Suprapubic skin (tissue), 4 donors: ENCODE measurements at regions not wholly inside any gene's neighbourhood (a gene's known extent, or its start where the extent isn't known, plus 50 kb on each side); places are given as distances from the start of the nearest gene placed in this dataset.
"Not testable (repeated sequence)": the region's sequence is repeated elsewhere in the genome, so short reads cannot be mapped to it uniquely, and the experiment has no call there.

ENCODE experiments used
- DNase-seq, 2 donors: peaks; one replicate each; pipeline ENCODE4 v3.0.0-alpha.2; 2019; ENCODE audit warnings: low spot score in 2 of 2
- H3K27ac ChIP-seq: fragments of 200-600 bp; sonication (generic); one replicate; pipeline ENCODE4 v1.5.1; 2019
- H3K27me3 ChIP-seq: fragments of 200-600 bp; sonication (generic); one replicate; pipeline ENCODE4 v1.5.1; 2019
- H3K36me3 ChIP-seq: fragments of 200-600 bp; sonication (generic); one replicate; pipeline ENCODE4 v1.5.1; 2019
- H3K4me1 ChIP-seq: fragments of 200-600 bp; sonication (generic); one replicate; pipeline ENCODE4 v1.5.1; 2019
- H3K4me3 ChIP-seq: fragments of 200-600 bp; sonication (generic); one replicate; pipeline ENCODE4 v1.5.1; 2019; ENCODE audit warnings: mild to moderate bottlenecking
- H3K9me3 ChIP-seq: fragments of 200-600 bp; sonication (generic); one replicate; pipeline ENCODE4 v1.5.1; 2019
- CTCF ChIP-seq, 2 donors: fragments of 200-600 bp in 1 of 2; fragments of 450-650 bp in 1 of 2; sonication (generic) in 1 of 2; IDR thresholded peaks; one replicate each; pipeline ENCODE4 v1.5.1; 2016 to 2019; ENCODE audit warnings: antibody characterized with exemption in 2 of 2, mild to moderate bottlenecking in 1 of 2, moderate library complexity in 1 of 2
- EP300 ChIP-seq: sonication (generic); formaldehyde crosslinking; IDR thresholded peaks from one replicate; pipeline ENCODE4 v1.6.1; 2017; ENCODE audit warnings: antibody characterized with exemption
- POLR2A ChIP-seq, 2 donors: fragments of 450-650 bp; IDR thresholded peaks; one replicate each; pipeline ENCODE4 v1.6.1; 2017; ENCODE audit warnings: antibody characterized with exemption in 2 of 2, mild to moderate bottlenecking in 2 of 2, moderate library complexity in 2 of 2
- POLR2AphosphoS5 ChIP-seq, 3 donors: sonication (generic); formaldehyde crosslinking; IDR thresholded peaks; one replicate each; pipeline ENCODE4 v1.6.1; 2017; ENCODE audit warnings: antibody characterized with exemption in 3 of 3
- WGBS: methylation state at CpG from one replicate; pipeline ENCODE4 v1.1.5; 2018; 5-methylcytosine and 5-hydroxymethylcytosine counted together

GRCh38 chr5:121033334-121033733 lies 569.2 kb downstream of the PRR16 start:
- TF ChIP-seq CTCF (IDR thresholded peaks at IDR 0.05) (no peak), POLR2A (IDR thresholded peaks at IDR 0.05) (no peak), POLR2AphosphoS5 (IDR thresholded peaks at IDR 0.05) (no peak), EP300 (no peak)
- no peak for DNase-seq
- H3K27me3 ChIP-seq: no peaks in the 10 kb centered on the region
- no peak overlapping the region for H3K4me3 ChIP-seq
- no peaks in the 10 kb centered on the region for H3K36me3 ChIP-seq
- H3K4me1 ChIP-seq: no peaks in the 10 kb centered on the region
- no peaks in the 10 kb centered on the region for H3K9me3 ChIP-seq
- H3K27ac ChIP-seq: no peak overlapping the region

GRCh38 chr5:121038438-121038837 lies 574.3 kb downstream of the PRR16 start:
- Histone ChIP-seq H3K36me3 (no peaks in the 10 kb centered on the region), H3K27me3 (no peaks in the 10 kb centered on the region), H3K9me3 (no peaks in the 10 kb centered on the region), H3K4me3 (no peak overlapping the region), H3K4me1 (no peaks in the 10 kb centered on the region), H3K27ac (no peak overlapping the region)
- 75% methylated on average over 4 of the region's 4 CpGs for WGBS
- no peak for TF ChIP-seq CTCF (IDR thresholded peaks at IDR 0.05)
- no peak for TF ChIP-seq POLR2AphosphoS5 (IDR thresholded peaks at IDR 0.05)
- no peak for TF ChIP-seq POLR2A (IDR thresholded peaks at IDR 0.05)
- no peak for TF ChIP-seq EP300
- DNase-seq: no peak

- Histone ChIP-seq H3K27ac (no peak overlapping the region), H3K9me3 (no peaks in the 10 kb centered on the region), H3K4me3 (no peak overlapping the region), H3K4me1 (no peaks in the 10 kb centered on the region), H3K27me3 (no peaks in the 10 kb centered on the region), H3K36me3 (no peaks in the 10 kb centered on the region)
- no peak for DNase-seq
- TF ChIP-seq POLR2AphosphoS5 (IDR thresholded peaks at IDR 0.05) (no peak), CTCF (IDR thresholded peaks at IDR 0.05) (no peak), POLR2A (IDR thresholded peaks at IDR 0.05) (no peak), EP300 (no peak)
Observed at GRCh38 chr5:121049971-121050370, 585.9 kb downstream of the PRR16 start.

GRCh38 chr5:121053055-121053985 lies 589.2 kb downstream of the PRR16 start:
- no peak for DNase-seq
- H3K9me3 ChIP-seq: no peaks in the 10 kb centered on the region
- no peaks in the 10 kb centered on the region for H3K27me3 ChIP-seq
- H3K4me1 ChIP-seq: no peaks in the 10 kb centered on the region
- TF ChIP-seq POLR2AphosphoS5 (IDR thresholded peaks at IDR 0.05): no peak
- no peaks in the 10 kb centered on the region for H3K36me3 ChIP-seq
- H3K27ac ChIP-seq: no peak overlapping the region
- 46% methylated on average over 5 of the region's 5 CpGs for WGBS
- no peak overlapping the region for H3K4me3 ChIP-seq

- 62% methylated on average over 1 of the region's 1 CpG for WGBS
- H3K4me1 ChIP-seq: no peaks in the 10 kb centered on the region
- TF ChIP-seq CTCF (IDR thresholded peaks at IDR 0.05): no peak
- no peak for TF ChIP-seq POLR2A (IDR thresholded peaks at IDR 0.05)
- TF ChIP-seq POLR2AphosphoS5 (IDR thresholded peaks at IDR 0.05): no peak
- TF ChIP-seq EP300: no peak
- no peaks in the 10 kb centered on the region for H3K36me3 ChIP-seq
- no peak overlapping the region for H3K4me3 ChIP-seq
- no peaks in the 10 kb centered on the region for H3K9me3 ChIP-seq
- H3K27me3 ChIP-seq: no peaks in the 10 kb centered on the region
- H3K27ac ChIP-seq: no peak overlapping the region
- no peak for DNase-seq
Observed at GRCh38 chr5:121055586-121055985, 591.5 kb downstream of the PRR16 start.

DNA sequence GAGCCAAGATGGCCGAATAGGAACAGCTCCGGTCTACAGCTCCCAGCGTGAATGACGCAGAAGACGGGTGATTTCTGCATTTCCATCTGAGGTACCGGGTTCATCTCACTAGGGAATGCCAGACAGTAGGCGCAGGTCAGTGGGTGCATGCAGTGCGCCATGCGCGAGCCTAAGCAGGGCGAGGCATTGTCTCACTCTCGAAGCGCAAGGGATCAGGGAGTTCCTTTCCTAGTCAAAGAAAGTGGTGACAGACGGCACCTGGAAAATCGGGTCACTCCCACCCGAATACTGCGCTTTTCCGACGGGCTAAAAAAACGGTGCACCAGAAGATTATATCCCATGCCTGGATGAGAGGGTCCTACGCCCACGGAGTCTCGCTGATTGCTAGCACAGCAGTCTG lies 600.1 kb downstream of the PRR16 start:
- not testable (repeated sequence) for H3K4me3 ChIP-seq, DNase-seq, H3K4me1 ChIP-seq, H3K9me3 ChIP-seq, H3K27ac ChIP-seq, H3K36me3 ChIP-seq, H3K27me3 ChIP-seq
- WGBS: 93% methylated on average over 23 of the region's 23 CpGs
